Hypothalamus (tissue), 51 donors: ENCODE measurements at regions not wholly inside any gene's neighbourhood (a gene's known extent, or its start where the extent isn't known, plus 50 kb on each side); places are given as distances from the start of the nearest gene placed in this dataset.

Experiments
- DNase-seq, 51 donors: peaks; one replicate each; lab custom pipeline; 2025; lab: John Stamatoyannopoulos, UW

- no peak for DNase-seq
Measured at GRCh38 chr18:33866386-33866785, 288.4 kb downstream of the ASXL3 start.

- no peak for DNase-seq
Measured at GRCh38 chr18:33863912-33864311, 285.9 kb downstream of the ASXL3 start.

- DNase-seq: no peak
Measured at GRCh38 chr18:33854827-33855139, 276.8 kb downstream of the ASXL3 start.

DNA sequence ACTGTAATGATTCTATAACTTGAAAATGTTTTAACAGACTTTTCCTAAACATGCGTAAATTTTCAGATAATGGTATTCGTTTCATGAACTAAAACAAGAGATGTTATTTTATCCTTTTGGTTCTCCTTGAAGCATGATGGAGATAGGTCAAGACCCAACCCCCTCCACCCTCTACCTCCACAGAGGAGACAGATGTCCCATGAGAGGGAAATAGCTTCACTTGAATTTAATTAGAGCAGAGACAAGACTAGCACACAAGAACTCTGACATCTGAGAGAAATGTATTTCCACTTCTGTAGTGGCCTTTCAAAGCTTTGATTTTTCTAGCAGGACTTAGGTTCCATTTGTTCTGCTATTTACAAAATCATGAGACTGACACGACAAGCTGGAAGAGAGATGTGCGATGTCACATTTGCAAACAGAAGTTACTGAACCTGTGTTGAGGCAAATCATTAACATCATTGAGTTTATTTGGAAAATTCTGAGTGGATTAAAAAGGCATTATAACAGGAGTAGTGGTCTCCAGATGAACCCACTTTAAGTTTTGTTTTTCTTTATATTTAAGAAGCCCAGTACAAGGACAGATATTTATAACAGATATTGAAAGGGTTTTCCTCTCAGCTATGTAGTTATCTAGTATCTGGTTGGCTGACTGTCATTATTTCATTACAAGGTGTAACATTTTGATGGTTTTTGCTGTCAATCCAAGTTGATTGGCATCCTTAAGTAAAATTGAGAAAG, 276.2 kb downstream of the ASXL3 start:
- no peak for DNase-seq

DNA sequence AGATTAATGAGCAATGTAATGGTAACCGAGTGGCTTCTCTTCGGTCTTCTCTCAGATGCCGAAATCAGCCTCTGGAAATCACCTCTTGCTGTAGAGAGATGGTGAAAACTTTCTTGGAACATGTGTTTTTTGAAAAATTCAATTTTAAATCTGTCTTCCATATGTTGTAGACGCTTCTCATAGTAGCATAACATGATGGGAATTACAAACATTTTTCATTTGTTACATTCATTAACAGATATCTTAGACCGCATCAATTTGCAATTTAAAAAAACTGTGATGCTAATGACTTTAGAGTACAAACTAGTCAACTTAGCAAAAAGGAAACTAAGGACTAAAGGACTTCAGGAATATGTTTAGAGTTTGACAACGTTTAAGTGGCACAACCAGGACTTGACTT, 275.2 kb downstream of the ASXL3 start:
- no peak for DNase-seq

DNA sequence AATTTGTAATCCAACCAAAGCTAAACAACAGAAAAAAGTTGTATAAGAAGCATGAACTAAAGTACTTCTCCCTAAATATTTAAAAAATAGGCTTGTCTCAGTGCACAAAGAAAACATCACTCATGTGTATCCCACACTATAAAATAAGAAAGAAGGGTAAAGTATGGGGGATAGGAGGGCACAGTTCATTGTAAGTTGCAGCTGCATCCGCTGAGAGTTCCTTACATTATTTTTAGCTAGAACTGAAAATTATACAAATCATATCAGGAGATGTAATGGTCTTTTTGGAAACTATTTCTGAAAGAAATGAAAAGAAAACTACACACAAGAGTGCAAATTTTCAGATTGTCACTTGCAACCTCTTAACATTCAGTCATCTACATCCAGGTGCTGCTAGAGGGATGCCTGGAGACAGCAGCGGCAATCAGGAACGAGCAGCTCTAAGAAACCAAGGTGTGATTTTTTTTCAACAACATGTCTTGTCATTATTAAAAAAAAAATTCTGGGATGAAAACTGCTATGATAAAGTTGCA, 273.6 kb downstream of the ASXL3 start:
- DNase-seq: no peak

DNA sequence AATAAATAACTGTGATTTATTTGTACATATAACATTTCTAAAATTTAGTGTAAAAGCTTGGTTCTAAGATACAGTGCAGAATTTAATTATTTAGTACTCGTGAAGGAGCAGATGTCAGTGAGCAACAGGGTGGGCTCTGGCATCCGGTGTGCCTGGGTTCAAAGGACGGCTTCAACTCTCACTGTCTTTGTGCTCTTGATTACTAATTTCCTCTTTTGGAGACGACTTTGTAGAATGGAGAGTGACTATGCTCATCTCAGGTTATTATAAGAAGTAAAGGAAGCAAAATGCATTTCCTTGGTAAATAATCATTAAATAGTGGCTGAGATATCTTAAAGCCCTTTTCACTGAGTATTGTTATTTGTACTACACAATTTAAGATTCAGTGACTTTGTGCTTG, 271.7 kb downstream of the ASXL3 start:
- DNase-seq: no peak

DNA sequence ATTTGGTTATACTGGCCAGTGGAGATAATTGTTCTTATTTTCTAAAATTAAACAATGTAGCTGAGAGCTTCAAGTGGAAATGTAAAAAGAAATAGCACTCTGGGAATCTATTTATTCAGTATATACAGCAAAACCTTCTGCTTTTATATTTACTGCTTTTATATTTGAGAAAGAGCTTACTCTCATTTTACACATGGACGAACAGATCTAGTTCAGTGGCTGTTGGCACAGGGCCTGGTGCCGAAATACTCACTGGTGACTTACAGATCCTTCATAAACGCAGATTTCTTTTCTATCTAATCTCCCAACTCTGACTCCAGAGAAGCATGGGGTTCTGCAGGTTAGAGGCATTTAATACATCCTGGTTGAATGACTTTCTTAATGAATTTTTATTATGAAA, 266.2 kb downstream of the ASXL3 start:
- DNase-seq: no peak

DNA sequence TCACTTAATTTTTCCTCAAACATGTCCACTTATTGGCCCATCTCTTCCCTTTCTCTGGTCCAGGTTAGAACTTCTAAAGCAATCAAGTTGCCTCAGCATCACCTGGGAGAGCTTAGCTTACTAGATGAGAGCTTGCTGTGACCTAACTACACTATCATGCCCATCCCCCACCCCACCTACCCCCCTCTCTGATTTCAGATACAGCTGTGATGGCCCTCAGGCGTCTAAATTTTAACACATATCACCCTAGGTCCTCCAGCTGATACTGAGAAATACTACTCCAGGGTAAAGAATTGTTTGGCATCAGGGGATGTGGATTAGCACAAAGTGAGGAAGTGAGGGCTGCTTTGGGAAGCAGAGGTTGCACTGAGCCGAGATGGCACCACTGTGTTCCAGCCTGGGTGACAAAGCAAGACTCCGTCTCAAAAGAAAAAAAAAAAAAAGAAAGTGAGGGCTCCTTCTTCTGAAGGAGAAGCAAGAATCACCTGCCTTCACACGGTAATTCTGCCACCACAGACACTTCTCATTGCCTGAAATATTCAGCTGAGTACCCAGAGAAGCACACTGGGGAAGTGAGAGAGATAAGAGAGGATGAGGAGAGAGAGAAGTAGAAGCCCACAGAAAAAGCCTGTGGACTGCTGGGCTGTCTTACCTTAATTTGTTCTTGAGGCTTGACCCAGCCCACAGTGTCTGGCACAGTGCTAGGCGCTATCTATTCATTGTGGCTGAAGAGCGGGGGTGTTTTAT, 263.4 kb downstream of the ASXL3 start:
- no peak for DNase-seq

GRCh38 chr18:33840212-33840593, 262.2 kb downstream of the ASXL3 start:
- no peak for DNase-seq

- DNase-seq: peak in 14 of 51 donors; percentile 1 to 26 (median 10)
Measured at GRCh38 chr18:33839452-33840211, 261.6 kb downstream of the ASXL3 start.

GRCh38 chr18:33838054-33838453, 260.0 kb downstream of the ASXL3 start:
- no peak for DNase-seq

GRCh38 chr18:33837191-33837590, 259.2 kb downstream of the ASXL3 start:
- no peak for DNase-seq

DNA sequence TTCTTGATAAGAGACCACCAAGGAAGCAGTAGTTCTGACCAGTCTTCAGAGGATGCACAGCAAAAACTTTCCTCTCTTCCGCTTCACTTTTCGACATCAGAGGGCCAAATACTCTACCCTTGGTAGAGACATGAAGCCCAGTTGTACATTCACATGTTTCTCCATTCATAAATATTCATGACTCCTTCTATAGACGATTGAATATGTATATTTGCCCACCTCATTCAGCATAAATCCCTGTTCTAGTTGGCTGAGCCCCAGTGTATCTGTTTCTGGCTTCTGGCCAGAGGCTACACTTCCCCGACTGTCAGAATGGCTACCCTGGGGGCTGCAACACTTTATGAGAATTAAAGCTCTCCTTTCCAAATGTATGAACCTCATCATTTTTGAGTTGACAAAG, 258.5 kb downstream of the ASXL3 start:
- DNase-seq: no peak

DNA sequence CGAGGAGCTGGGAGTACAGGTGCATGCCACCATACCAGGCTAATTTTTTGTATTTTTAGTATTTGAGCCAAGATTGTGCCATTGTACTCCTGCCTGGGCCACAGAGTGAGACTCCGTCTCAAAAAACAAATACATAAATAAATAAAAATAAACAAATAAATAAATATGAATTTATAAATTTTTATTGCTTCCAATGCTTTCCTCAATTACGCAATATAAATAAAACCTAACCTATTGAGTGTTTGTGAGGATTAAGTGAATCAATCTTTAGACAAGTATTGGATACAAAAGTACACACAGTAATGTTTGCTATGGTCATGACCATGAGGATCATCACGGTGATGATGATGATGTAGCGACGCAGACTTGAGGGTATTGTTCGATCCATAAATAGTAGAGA, 257.4 kb downstream of the ASXL3 start:
- DNase-seq: no peak

DNA sequence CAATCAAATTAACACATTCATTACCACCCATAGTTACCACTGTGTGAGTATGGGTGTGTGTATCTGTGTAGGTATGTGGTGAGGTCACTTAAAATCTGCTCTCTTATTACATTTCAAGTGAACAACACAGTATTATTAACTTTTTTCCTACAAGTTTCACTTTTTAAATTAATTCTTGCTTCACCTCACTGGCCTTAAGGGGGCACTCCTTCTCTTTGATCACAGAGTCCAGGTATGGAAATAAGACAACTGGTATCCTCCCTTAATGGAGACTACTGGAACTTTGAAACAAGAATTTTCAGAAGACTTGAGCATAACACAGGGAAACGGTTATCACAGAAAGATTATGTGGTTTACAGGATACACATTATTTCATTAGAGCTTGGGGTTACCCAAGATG, 255.8 kb downstream of the ASXL3 start:
- DNase-seq: no peak

DNA sequence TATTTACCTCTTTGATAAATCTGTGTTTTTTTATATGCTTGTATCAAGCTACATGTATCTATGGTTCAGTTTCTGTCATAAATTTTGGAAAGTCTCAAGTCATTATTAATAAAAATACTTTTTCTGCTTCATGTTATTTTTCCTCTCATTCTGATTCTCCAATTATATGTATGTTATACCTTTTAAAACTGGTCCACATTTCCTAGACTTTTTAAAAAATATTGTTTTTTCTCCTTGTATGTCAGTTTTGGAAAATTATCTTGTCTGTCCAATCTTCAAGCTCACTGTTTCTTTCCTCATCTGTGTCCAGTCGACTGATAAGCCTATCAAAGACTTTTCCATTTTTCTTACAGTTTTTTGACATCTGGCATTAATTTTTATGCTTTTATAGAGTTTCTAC, 253.4 kb downstream of the ASXL3 start:
- DNase-seq: no peak

GRCh38 chr18:33830213-33830612, 252.2 kb downstream of the ASXL3 start:
- no peak for DNase-seq

DNA sequence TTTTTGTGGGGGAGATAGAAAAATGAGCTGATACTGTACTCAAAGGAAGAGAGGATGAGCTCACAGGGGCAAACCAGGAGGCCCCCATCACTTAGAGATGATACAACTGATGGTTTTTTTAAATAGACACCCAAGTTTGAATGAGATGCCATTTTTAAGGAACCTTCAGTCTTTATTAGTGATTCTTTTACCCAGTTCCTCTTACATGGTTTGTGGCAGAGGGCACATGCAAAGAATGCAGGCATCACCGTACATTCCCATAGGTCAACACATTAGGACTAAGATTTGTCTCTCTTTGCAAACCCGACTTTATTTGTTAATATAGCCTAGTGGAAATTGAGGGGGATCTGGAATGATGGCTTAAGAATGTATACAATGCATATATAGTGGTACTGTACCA, 250.9 kb downstream of the ASXL3 start:
- no peak for DNase-seq

GRCh38 chr18:33826151-33826550, 248.1 kb downstream of the ASXL3 start:
- no peak for DNase-seq

DNA sequence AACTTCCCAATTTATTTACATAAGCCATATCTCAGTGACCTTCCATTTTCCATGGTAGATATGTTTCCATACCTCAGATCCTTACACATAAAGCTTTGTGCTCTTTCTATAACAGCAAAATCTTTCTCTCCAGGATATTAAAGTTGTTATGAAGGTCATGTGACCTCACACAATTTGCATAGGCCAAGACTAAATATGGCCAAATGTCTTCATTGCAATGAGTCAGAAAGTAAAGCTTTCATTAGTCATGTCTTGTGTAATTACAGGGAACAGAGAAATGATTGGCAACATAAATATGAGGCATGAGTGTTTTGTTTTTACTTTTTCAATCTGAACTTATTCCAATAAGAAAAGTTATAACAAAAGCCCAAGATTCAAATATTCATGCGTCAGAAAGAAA, 243.5 kb downstream of the ASXL3 start:
- DNase-seq: no peak
